Gastrocnemius medialis (tissue), 4 donors: ENCODE measurements at regions not wholly inside any gene's neighbourhood (a gene's known extent, or its start where the extent isn't known, plus 50 kb on each side); places are given as distances from the start of the nearest gene placed in this dataset.

ENCODE experiments used
- ATAC-seq, 2 donors: fragments of 150-250 bp; one replicate each; pipeline ENCODE4 v1.9.1; 2016
- DNase-seq, 2 donors: peaks; one replicate each; pipeline ENCODE4 v3.0.0-alpha.2; 2019
- H3K27ac ChIP-seq, 4 donors: fragments of 200-600 bp; sonication (generic); 1 replicate in 1 of 4; 2 replicates in 3 of 4; pipeline ENCODE4 v1.5.1; 2016 to 2018; ENCODE audit warnings: mild to moderate bottlenecking in 2 of 4, moderate library complexity in 1 of 4
- H3K27me3 ChIP-seq, 3 donors: fragments of 200-600 bp; sonication (generic) in 2 of 3; 1 replicate in 1 of 3; 2 replicates in 2 of 3; pipeline versions ENCODE4 v1.5.1 to v1.6.0; 2016 to 2019; ENCODE audit warnings: mild to moderate bottlenecking in 1 of 3, moderate library complexity in 1 of 3
- H3K36me3 ChIP-seq, 2 donors: fragments of 200-600 bp; sonication (generic) in 1 of 2; one replicate each; pipeline ENCODE4 v1.5.1; 2017 to 2018
- H3K4me1 ChIP-seq, 2 donors: fragments of 200-600 bp; sonication (generic) in 1 of 2; one replicate each; pipeline ENCODE4 v1.5.1; 2016 to 2017; ENCODE audit warnings: mild to moderate bottlenecking in 2 of 2
- H3K4me3 ChIP-seq, 4 donors: fragments of 200-600 bp; sonication (generic) in 3 of 4; 1 replicate in 1 of 4; 2 replicates in 3 of 4; pipeline ENCODE4 v1.5.1; 2016 to 2019; ENCODE audit warnings: mild to moderate bottlenecking in 2 of 4
- H3K9me3 ChIP-seq, 3 donors: fragments of 200-600 bp; sonication (generic) in 2 of 3; 1 replicate in 1 of 3; 2 replicates in 2 of 3; pipeline ENCODE4 v1.5.1; 2016 to 2019
- CTCF ChIP-seq, 5 experiments: fragments of 450-650 bp in 3 of 5; fragments of 200-600 bp in 2 of 5; sonication (generic) in 2 of 5; IDR thresholded peaks in 4 of 5; conservative IDR thresholded peaks in 1 of 5; 1 replicate in 4 of 5; 2 replicates in 1 of 5; pipeline ENCODE4 v1.5.1; 2016 to 2019; ENCODE audit warnings: antibody characterized with exemption in 5 of 5, mild to moderate bottlenecking in 3 of 5, moderate library complexity in 3 of 5
- POLR2A ChIP-seq, 2 donors: fragments of 450-650 bp; IDR thresholded peaks; one replicate each; pipeline ENCODE4 v1.6.1; 2017; ENCODE audit warnings: antibody characterized with exemption in 2 of 2, mild to moderate bottlenecking in 2 of 2, moderate library complexity in 2 of 2
- in situ Hi-C, 4 donors: fragments of 200-750 bp; cut with MboI; loops; one replicate each; pipeline versions ENCODE4 v1.15.0 to v1.8.0; 2017; ENCODE audit warnings: low sequenced_read_pairs in 4 of 4
- intact Hi-C: fragments of 100-400 bp; cut with DNase I; formaldehyde crosslinking; loops from one replicate; pipeline ENCODE4 v1.15.1; 2023; ENCODE audit warnings: low total_unique reads

- no peak for DNase-seq
- Histone ChIP-seq H3K4me3 (no peak overlapping the region), H3K27ac (no peak overlapping the region), H3K36me3 (no peaks in the 10 kb centered on the region), H3K9me3 (no peaks in the 10 kb centered on the region), H3K27me3 (peaks cover 6 to 12% (median 7%) of the 10 kb centered on the region in 3 donors), H3K4me1 (no peaks in the 10 kb centered on the region)
- intact Hi-C loops (loop anchor here (1.0 kb wide), 1 partner anchor 26 kb away; no protein-coding TSS in a partner anchor), in situ Hi-C loops (no loop called here)
- TF ChIP-seq POLR2A (IDR thresholded peaks at IDR 0.05) (no peak), CTCF (IDR thresholded peaks at IDR 0.05 in 4 of 5, conservative IDR thresholded peaks at IDR 0.05 in 1 of 5) (no peak)
- no peak for ATAC-seq
Observed at GRCh38 chr22:44572414-44573207, 74.6 kb upstream of the RTL6 start.

GRCh38 chr22:44571566-44572413, 73.8 kb upstream of the RTL6 start:
- intact Hi-C loops = loop anchor here (1.0 kb wide), 1 partner anchor 27 kb away; no protein-coding TSS in a partner anchor
- no peak overlapping the region for H3K4me3 ChIP-seq
- no peak for TF ChIP-seq CTCF (IDR thresholded peaks at IDR 0.05 in 4 of 5, conservative IDR thresholded peaks at IDR 0.05 in 1 of 5)
- H3K27me3 ChIP-seq = peaks cover 0 to 12% (median 6%) of the 10 kb centered on the region in 3 donors
- H3K36me3 ChIP-seq = no peaks in the 10 kb centered on the region
- H3K9me3 ChIP-seq = no peaks in the 10 kb centered on the region
- DNase-seq = no peak
- in situ Hi-C loops = no loop called here
- H3K4me1 ChIP-seq = no peaks in the 10 kb centered on the region
- ATAC-seq = no peak
- H3K27ac ChIP-seq = no peak overlapping the region

- H3K36me3 ChIP-seq = no peaks in the 10 kb centered on the region
- no peak for DNase-seq
- no peak overlapping the region for H3K4me3 ChIP-seq
- no peaks in the 10 kb centered on the region for H3K4me1 ChIP-seq
- no peak for TF ChIP-seq POLR2A (IDR thresholded peaks at IDR 0.05)
- TF ChIP-seq CTCF (IDR thresholded peaks at IDR 0.05 in 4 of 5, conservative IDR thresholded peaks at IDR 0.05 in 1 of 5) = no peak
- intact Hi-C loops (no loop called here), in situ Hi-C loops (no loop called here)
- no peak overlapping the region for H3K27ac ChIP-seq
- no peaks in the 10 kb centered on the region for H3K9me3 ChIP-seq
- H3K27me3 ChIP-seq = peaks cover 0 to 11% (median 6%) of the 10 kb centered on the region in 3 donors
- no peak for ATAC-seq
Observed at GRCh38 chr22:44570476-44571445, 72.7 kb upstream of the RTL6 start.

- no peaks in the 10 kb centered on the region for H3K9me3 ChIP-seq
- intact Hi-C loops = no loop called here
- TF ChIP-seq CTCF (IDR thresholded peaks at IDR 0.05 in 4 of 5, conservative IDR thresholded peaks at IDR 0.05 in 1 of 5) (no peak), POLR2A (IDR thresholded peaks at IDR 0.05) (no peak)
- H3K36me3 ChIP-seq = no peaks in the 10 kb centered on the region
- no peak overlapping the region for H3K27ac ChIP-seq
- H3K27me3 ChIP-seq = peaks cover 0 to 3% (median 2%) of the 10 kb centered on the region in 3 donors
- DNase-seq (no peak), ATAC-seq (no peak)
- H3K4me3 ChIP-seq = no peak overlapping the region
- H3K4me1 ChIP-seq = no peaks in the 10 kb centered on the region
- in situ Hi-C loops = no loop called here
Observed at GRCh38 chr22:44569561-44569991, 71.5 kb upstream of the RTL6 start.
